NCI-H345 treated with DMSO at 0.1 percent for 48 hours (cell line): ENCODE measurements at regions not wholly inside any gene's neighbourhood (a gene's known extent, or its start where the extent isn't known, plus 50 kb on each side); places are given as distances from the start of the nearest gene placed in this dataset.
"Not testable (repeated sequence)": the region's sequence is repeated elsewhere in the genome, so short reads cannot be mapped to it uniquely, and the experiment has no call there.

Source experiments
- DNase-seq: peaks from one replicate; lab custom pipeline; 2025; ENCODE audit not compliant: unreplicated experiment; lab: John Stamatoyannopoulos, UW

DNA sequence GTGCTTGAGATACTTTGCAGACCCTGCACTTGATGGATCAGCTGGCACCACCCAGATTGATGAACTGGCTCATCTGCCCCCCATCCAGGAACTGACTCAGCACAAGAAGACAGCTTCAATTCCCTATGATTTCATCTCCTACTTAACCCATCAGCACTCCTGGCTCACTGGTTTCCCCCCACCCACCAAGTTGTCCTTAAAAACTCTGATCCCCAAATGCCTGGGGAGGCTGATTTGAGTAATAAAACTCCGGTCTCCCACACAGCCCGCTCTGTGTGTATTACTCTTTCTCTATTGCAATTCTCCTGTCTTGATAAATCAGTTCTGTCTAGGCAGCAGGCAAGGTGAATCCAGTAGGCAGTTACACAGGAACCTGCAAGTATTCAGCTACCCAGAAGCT lies 102.1 kb upstream of the TMTC4 start:
- DNase-seq, result not testable (repeated sequence)

DNA sequence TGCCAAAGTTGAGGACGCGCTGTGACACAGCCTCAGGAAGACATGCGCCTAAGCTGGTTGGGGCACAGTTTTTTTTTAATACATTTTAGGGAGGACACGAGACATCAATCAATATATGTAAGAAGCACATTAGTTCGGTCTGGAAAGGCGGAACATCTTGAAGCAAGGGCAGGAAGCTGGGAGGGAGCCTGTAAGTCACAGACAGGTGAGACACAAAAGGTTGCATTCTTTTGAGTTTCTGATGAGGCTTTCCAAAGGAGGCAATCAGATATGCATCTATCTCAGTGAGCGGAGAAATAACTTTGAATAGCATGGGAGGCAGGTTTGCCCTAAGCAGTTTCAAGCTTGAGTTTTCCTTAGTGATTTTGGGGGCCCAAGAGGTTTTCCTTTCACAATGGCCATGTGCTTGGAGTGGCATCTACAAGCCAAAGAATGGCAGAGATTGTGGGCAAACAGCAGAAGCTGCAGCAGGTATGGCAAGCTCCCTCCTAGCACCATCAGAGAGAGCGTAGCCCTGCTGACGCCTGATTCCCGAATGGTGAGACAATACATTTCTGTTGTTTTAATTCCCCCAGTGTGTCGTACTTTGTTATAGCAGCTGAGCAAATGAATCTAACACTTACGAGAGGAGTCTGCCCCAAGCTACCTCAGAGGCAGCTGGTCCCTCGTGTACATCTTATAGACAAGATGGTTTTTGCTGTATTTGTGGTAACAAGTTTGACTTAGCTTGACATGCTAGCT lies 99.5 kb upstream of the TMTC4 start:
- DNase-seq, result peak; percentile 19

DNA sequence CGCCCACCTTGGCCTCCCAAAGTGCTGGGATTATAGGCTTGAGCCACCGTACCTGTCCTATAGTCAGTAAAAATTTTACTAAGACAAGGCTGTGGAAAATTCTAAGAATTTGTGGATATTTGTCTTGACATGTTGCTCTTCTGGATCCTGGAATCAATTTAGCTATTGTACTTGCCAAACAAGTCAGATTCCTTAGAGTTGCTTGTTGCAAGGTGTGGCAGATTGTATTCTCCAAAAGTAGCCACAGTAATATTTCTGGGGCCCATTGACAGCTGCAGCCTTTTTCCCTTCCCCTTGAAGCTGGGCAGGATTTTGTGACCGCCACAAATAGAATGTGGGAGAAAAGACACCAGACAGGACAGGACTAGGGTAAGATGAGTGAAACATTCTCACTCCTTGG lies 98.8 kb upstream of the TMTC4 start:
- no peak for DNase-seq

DNA sequence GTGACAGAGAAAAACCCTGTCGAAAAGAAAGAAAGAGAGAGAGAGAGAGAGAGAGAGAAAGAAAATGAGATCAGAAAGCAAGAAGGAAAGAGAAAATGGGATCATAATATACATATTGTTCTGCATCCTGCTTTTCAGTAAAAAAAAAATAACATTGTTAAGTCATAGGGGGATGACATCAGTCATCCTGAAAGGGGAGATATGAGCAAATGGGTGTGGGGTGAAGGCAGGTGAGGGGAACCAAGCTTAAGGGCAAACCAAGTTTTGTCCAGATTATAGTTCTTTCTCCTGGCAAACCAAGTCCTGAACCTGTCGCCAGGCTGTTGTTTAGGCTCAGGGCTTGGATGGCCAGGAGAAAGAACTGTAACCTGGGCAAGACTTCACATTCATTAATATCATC lies 92.6 kb upstream of the TMTC4 start:
- DNase-seq, result no peak

DNA sequence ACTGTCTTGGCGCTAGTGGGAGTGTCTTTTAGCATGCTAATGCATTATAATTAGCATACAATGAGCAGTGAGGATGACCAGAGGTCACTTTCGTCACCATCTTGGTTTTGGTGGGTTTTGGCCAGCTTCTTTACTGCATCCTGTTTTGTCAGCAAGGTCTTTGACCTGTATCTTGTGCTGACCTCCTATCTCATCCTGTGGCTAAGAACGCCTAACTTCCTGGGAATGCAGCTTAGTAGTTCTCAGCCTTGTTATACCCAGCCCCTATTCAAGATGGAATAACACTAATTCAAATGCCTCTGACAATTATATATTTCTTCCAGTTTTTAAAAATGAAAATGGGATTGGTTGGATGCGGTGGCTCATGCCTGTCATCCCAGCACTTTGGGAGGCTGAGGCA lies 92.0 kb upstream of the TMTC4 start:
- DNase-seq, result not testable (repeated sequence)

DNA sequence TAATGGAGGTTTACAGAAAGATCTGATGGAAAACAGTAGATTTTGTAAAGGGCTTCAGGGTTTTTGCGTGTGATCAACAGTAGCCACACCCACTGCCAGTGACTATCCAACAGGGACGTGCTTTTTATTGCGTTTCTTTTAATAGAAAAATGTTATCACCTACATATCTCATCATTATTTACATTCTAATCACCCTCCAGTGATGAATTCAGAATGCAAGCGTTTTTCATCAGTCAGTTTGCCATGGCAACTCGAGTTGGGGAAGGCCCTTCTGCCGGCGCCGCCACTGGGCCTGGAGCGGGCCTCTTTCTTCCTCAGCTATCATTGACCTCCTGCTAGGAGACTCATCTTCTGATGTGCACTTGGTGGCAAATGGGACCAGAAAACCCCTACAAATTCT lies 90.3 kb upstream of the TMTC4 start:
- no peak for DNase-seq

DNA sequence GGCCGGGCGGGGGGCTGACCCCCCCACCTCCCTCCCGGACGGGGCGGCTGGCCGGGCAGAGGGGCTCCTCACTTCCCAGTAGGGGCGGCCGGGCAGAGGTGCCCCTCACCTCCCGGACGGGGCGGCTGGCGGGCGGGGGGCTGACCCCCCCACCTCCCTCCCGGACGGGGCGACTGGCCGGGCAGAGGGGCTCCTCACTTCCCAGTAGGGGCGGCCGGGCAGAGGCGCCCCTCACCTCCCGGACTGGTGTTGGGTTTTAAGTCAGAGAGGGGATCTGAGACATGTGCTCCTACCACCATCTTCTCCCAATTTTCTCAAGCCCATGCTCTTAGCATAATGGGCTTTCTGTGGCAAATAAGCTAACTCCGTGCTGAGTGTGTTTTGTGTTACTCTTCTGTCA lies 87.5 kb upstream of the TMTC4 start:
- DNase-seq, result not testable (repeated sequence)

DNA sequence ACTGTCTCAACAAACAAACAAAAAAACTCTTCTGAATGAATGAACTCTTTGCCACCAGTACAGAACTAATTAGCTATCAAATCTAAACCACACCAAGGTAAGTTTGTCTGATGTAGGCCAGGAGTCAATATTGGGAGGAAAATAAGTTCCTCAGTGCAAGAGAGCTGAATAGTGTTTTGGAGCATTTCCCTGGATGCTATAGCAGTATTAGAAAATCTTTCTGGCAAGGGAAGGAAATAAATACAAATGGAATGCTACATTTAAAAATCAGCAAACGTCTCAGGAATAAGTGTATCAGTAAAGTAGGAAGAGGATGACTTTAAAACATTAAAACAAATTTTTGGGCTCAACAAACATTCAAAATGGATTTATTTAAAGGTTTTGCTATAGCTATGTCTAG lies 81.3 kb upstream of the TMTC4 start:
- DNase-seq, result no peak

DNA sequence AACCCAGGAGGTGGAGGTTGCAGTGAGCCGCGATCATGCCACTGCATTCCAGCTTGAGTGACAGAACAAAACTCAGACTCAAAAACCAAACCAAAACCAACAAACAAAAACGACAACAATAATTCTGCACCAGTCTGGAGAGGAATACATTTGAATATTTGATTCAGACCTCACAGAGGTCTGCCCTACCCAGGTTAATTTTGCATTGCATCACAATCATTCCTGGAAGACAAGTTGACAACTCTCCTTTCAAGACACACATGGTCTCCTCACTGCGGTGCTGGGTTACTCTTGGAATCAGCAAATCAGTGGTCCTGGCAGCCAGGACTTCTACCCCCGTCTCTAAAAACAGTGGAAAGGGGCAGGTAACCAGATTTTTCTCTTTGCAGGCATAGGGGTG lies 79.9 kb upstream of the TMTC4 start:
- no peak for DNase-seq

DNA sequence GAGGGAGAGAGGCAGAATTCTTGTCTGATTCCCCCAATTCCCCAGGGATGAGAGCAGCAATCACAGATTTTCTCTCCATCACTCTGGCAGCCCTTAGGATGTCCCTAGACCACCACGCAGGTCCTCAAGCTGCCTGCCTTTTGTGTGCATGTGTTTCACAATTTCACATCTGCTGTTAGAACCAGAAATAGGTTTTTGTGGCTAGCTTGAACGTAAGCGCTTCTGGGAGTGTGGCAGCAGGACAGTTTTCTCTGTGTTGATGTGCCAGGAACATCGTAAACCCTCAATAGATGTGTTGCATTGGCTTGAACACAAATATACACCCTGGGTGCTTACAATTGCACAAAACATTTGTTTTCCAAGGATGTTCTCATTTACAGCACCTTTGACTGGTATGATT lies 78.8 kb upstream of the TMTC4 start:
- DNase-seq, result no peak

DNA sequence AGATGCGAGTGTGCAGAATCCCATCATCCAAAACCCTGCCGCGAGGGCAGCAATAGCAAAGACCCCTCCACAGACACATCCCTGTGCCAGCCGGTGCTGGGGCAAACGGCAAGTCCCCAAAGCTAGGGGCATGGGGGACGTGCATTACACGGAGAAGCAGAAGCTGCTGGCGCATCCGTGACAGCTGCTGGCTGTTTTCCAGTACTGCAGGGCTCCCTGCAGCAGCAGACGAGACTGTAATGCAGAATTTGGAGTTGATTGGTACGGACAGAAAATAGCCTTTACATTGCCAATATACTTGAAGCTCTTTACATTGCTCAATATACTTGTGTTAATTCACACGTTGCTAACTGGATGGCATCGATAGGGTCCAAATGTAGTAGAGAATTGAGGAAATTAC lies 77.2 kb upstream of the TMTC4 start:
- peak; percentile 38 for DNase-seq

DNA sequence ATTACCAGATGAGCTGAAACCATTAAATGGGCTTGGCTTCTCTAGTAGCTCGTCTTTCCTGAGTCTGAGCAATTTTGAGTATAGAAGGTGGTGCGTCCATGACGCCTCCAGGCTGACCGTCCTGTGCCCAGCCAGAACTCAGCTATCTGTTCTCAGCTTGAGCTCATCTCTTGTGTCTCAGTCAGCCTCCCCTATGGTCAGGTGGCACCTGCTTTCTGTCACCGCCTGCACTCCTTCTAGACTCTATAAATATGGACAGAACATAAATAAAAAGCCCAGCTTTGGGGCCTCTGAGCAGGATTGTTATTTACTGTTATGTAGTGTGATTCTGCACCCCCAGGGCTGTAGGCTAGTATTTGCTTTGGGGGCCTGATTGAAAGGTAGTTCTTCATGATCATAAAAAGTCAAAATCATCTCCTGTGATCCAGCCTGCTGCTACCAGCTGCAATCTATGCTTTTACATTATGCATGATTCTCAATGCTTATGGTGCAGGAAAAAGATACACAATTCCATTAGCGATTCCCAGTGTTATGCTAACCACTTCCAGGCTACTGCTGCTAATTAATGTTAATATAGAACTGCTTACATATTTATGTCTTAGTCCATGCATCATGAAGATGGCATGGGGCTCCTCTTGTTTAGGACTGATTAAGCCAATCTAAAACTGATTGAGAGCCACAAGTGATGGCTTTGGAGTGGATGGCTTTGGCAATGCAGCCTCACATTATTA lies 72.5 kb upstream of the TMTC4 start:
- DNase-seq, result no peak

DNA sequence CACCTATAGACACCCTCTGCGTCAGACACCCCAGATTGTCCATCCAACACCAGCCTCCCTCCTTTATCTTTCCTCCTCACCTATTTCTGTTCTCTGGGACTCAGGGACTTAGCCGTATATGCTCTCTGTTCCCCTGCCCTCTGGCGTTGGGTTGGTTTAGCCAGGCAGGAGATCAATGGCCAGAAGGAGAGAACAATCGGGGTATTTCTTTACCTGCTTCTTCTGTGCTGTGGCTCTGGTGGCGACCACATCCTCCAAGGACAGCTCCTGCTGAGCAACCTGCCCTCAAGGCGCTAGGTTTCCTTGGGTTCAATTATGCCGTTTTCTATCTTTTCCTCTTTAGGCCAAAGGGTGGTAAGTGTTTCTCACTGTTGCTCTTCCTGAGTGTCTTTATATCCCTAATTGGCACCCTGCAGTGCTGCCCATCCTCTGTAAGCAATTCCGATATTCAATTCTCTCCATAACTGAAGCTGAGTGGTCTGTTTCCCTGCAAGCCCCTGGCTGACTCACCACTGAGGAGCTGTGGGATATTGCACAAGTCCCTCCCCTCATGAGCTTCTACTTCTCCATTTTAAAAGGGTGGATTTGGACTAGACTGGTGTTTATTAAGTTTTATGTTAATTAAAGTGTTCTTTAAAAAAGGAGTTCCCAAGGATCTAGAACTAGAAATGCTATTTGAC lies 63.7 kb upstream of the TMTC4 start:
- no peak for DNase-seq

DNA sequence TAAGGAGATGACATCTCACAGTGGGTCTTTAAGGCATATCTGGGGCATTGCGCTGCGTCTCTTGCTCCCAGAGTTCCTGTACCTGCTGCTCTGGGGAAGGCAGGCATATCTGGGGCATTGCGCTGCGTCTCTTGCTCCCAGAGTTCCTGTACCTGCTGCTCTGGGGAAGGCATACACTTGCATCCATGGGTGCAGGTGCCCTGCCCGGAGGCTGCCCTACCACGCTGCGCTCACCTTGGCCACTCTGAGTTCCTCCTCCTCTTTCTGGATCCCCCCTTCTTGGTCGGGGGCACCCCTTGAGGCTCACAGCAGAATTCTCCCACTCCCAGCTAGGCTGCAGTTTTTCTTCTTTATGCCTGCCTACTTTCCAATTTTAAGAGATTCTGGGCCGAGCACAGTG lies 60.9 kb upstream of the TMTC4 start:
- DNase-seq, result no peak

DNA sequence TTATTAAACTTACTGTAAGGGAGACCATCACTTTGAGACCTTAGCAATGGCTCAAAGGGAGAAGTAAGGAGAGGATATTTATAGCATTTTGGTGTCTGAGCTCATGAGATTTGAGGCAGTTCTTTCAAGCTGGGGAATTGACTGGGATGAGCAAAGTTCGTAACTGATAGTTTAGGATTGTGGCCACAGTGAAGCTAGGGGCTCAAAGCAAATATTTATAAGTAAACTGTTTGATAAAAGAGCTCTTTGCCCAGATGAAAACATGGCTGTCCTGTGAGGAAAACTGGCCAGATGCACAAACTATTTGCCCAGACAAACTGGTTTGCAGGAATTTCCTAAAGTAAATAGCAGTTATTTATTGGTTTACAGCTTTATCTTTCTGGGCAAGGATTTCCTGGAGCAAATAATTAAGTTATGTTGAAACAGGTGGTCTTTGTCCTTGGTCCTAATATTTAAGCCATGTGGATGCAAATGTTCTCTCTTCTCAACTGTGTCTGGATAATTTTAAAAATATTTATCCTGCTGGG lies 59.7 kb upstream of the TMTC4 start:
- DNase-seq, result no peak

DNA sequence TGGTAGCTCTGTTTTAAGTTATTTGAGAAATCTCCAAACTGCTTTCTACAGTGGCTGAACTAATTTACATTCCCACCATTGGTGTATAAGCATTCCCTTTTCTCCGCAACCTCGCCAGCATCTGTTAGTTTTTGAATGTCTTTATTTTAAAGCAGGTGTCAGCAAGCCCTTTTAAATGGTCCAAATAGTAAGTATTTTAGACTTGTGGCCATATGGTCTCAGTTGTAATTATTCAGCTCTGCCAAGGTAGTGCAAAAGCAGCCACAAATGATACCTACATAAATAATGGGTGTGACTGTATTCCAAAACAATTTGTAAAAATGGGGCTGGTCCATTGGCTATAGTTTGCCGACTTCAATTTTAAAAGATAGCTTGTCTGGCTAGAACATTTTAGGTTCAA lies 58.7 kb upstream of the TMTC4 start:
- no peak for DNase-seq

DNA sequence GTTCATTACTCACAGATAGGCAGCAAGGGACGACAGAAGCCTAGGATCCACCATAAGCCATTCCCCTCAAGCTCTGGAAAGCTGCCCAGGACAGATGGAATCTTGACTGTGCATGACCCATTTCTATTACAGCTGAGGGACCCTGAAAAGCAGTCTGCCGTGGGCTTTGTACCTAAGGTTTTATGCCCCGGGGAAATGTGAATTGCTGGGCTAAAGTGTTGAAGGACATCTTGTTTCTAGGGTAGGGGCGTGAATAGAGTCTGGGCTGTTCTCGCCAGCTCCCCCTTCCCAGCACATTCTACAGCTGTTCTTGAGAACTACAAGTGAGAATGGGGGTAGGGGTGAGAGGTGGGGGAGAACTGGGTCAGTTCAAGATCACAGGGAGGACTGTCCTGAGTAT lies 53.6 kb upstream of the TMTC4 start:
- no peak for DNase-seq

DNA sequence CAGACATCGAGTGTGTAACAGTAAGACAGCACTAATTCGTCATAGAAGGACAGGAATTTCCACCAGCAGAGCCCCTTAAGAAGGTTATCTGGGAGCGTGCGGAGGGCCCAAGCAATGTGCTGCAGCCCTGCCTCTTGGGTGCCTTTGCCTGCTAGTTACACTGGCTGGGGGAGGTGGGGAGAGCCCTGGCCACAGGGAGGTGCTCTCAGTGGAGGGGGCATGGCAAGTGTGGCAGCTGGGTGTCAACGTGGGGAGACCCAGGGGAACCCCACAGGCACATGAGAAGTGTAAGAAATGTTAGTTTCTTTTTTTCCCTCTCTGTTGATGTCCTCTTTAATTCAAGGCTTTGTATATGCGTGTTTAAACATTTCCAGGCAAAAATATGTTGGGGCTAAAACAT lies 50.9 kb upstream of the TMTC4 start:
- no peak for DNase-seq

DNA sequence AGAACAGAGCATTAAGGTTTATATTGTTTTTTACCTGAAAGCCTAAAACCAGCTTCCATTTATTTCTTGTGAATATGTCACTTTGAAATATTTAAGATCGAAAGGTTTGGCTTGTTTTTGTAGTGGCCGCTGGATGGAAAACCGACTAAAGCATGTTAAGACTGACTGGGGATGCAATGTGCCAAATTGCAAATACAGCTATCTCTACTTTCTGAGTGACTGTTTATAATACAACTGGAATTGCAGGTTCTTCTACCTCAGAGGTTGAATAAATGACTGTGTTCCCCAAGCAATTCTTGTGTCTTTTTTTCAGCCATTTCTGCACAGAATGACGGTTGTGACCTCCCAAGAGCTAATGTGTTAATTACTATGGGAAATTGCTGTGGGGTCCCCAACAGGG lies 50.0 kb upstream of the TMTC4 start:
- DNase-seq, result no peak
